Neuronal stem cell (in vitro differentiated cells): ENCODE measurements at regions not wholly inside any gene's neighbourhood (a gene's known extent, or its start where the extent isn't known, plus 50 kb on each side); places are given as distances from the start of the nearest gene placed in this dataset.

Experiments used
- DNase-seq: peaks from one replicate; pipeline ENCODE4 v3.0.0-alpha.2; 2013; ENCODE audit warnings: low spot score
- H2AFZ ChIP-seq: one replicate; pipeline ENCODE4 v1.6.1; 2013; ENCODE audit warnings: mild to moderate bottlenecking, low read length, inconsistent platforms
- H2AK5ac ChIP-seq: 2 replicates; pipeline ENCODE4 v1.6.1; 2013; ENCODE audit warnings: low read depth, mild to moderate bottlenecking, inconsistent platforms, low read length, moderate library complexity, mixed read lengths
- H2BK120ac ChIP-seq: 2 replicates; pipeline ENCODE4 v1.6.1; 2013; ENCODE audit warnings: low read depth, mild to moderate bottlenecking, inconsistent platforms, low read length, moderate library complexity, mixed read lengths
- H2BK12ac ChIP-seq: one replicate; pipeline ENCODE4 v1.6.1; 2013; ENCODE audit warnings: low read length, inconsistent platforms
- H2BK15ac ChIP-seq: 2 replicates; pipeline ENCODE4 v1.6.1; 2013; ENCODE audit warnings: mild to moderate bottlenecking, low read length, inconsistent platforms, mixed read lengths
- H2BK5ac ChIP-seq: one replicate; pipeline ENCODE4 v1.6.1; 2013; ENCODE audit warnings: inconsistent platforms, mild to moderate bottlenecking, low read length, moderate library complexity
- H3K14ac ChIP-seq: one replicate; pipeline ENCODE4 v1.6.1; 2013; ENCODE audit warnings: low read length, inconsistent platforms
- H3K18ac ChIP-seq: 2 replicates; pipeline ENCODE4 v1.6.1; 2013; ENCODE audit warnings: low read length, inconsistent platforms
- H3K23ac ChIP-seq: 2 replicates; pipeline ENCODE4 v1.6.1; 2013; ENCODE audit warnings: low read depth, mild to moderate bottlenecking, mixed read lengths, low read length, inconsistent platforms; ENCODE audit not compliant: poor library complexity
- H3K27ac ChIP-seq: replicated peaks from 3 replicates; pipeline ENCODE4 v1.5.1; 2013; ENCODE audit warnings: low read length, inconsistent platforms
- H3K27me3 ChIP-seq, 3 experiments: 2 replicates each; pipeline ENCODE4 v1.6.1; 2013; ENCODE audit warnings: low read length in 3 of 3, mild to moderate bottlenecking in 2 of 3, inconsistent platforms in 1 of 3, low read depth in 1 of 3, mixed read lengths in 1 of 3, moderate library complexity in 1 of 3; ENCODE audit not compliant: control insufficient read depth in 3 of 3, insufficient read depth in 3 of 3
- H3K36me3 ChIP-seq, 2 donors: replicated peaks in 1 of 2; 2 replicates each; pipeline ENCODE4 v1.6.1; 2013; ENCODE audit warnings: low read length in 2 of 2; ENCODE audit not compliant: control insufficient read depth in 2 of 2, insufficient read depth in 2 of 2
- H3K4ac ChIP-seq: 2 replicates; pipeline ENCODE4 v1.6.1; 2013; ENCODE audit warnings: inconsistent platforms, mild to moderate bottlenecking, low read length, moderate library complexity
- H3K4me1 ChIP-seq, 2 donors: 1 replicate in 1 of 2; 2 replicates in 1 of 2; pipeline ENCODE4 v1.6.1; 2013; ENCODE audit warnings: low read length in 2 of 2, low read depth in 1 of 2; ENCODE audit not compliant: control insufficient read depth in 2 of 2, insufficient read depth in 1 of 2
- H3K4me2 ChIP-seq: one replicate; pipeline ENCODE4 v1.6.1; 2013; ENCODE audit warnings: mild to moderate bottlenecking, low read length, inconsistent platforms; ENCODE audit not compliant: insufficient read depth, poor library complexity, severe bottlenecking
- H3K4me3 ChIP-seq, 2 donors: 2 replicates each; pipeline ENCODE4 v1.5.1; 2013; ENCODE audit warnings: low read length in 2 of 2, mild to moderate bottlenecking in 2 of 2, inconsistent platforms in 1 of 2, moderate library complexity in 1 of 2
- H3K79me1 ChIP-seq: one replicate; pipeline ENCODE4 v1.6.1; 2013; ENCODE audit warnings: low read depth, mild to moderate bottlenecking, inconsistent platforms, low read length, moderate library complexity
- H3K9ac ChIP-seq: one replicate; pipeline ENCODE4 v1.6.1; 2013; ENCODE audit warnings: mild to moderate bottlenecking, low read depth, low read length, inconsistent platforms; ENCODE audit not compliant: poor library complexity
- H3K9me3 ChIP-seq, 2 donors: replicated peaks in 1 of 2; 2 replicates each; pipeline versions ENCODE3 to v1.6.1; 2013; ENCODE audit warnings: low read length in 2 of 2, mild to moderate bottlenecking in 2 of 2, inconsistent platforms in 1 of 2, low read depth in 1 of 2, mixed read lengths in 1 of 2, moderate library complexity in 1 of 2; ENCODE audit not compliant: control insufficient read depth in 2 of 2, insufficient read depth in 1 of 2
- H4K8ac ChIP-seq: one replicate; pipeline ENCODE4 v1.6.1; 2013; ENCODE audit warnings: low read depth, mild to moderate bottlenecking, inconsistent platforms, low read length, moderate library complexity
- H4K91ac ChIP-seq: one replicate; pipeline ENCODE4 v1.6.1; 2013; ENCODE audit warnings: low read length, low read depth, mild to moderate bottlenecking, inconsistent platforms; ENCODE audit not compliant: poor library complexity
- WGBS, 2 donors: extraction: QIAGEN DNeasy Blood & Tissue Kit; methylation state at CpG; one replicate each; pipeline ENCODE4 v1.1.7; 2013; ENCODE audit warnings: missing lambda C conversion rate in 2 of 2, mixed read lengths in 1 of 2; ENCODE audit not compliant: insufficient read length in 2 of 2, insufficient replicate concordance in 1 of 2; ENCODE audit errors: extremely low coverage in 2 of 2; 5-methylcytosine and 5-hydroxymethylcytosine counted together

DNA sequence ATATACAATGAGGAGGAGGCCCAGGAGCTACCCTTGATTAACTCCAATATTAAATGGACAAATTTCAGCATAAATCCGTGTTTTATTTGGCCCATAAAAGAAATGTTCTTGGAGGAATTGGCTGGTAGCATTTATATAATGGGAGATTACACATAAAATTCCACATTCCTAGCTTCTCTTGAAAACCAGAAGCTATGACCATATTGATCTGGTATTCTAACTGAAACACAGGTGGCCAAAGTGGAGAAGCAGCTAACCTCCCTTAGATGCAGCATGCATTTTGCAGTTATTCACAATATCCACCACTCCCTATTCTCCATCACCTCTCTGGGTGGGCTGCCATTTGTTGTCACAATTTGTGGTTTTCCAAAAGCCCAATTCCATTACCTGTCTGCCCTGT is 148.8 kb upstream of the CACNA2D1 start:
- Histone ChIP-seq H2BK5ac (no peak overlapping the region), H3K27ac (no peak overlapping the region)

GRCh38 chr7:82579047-82579446 is 135.5 kb upstream of the CACNA2D1 start:
- no peak overlapping the region for H2BK5ac ChIP-seq
- no peak for DNase-seq
- peaks cover 0 to 4% (median 0%) of the 10 kb centered on the region in 3 experiments for H3K27me3 ChIP-seq
- no peak overlapping the region for H3K18ac ChIP-seq
- no peak overlapping the region for H4K91ac ChIP-seq
- no peak overlapping the region for H3K14ac ChIP-seq
- H2BK12ac ChIP-seq = no peak overlapping the region
- H3K27ac ChIP-seq = no peak overlapping the region
- no peaks in the 10 kb centered on the region for H3K36me3 ChIP-seq
- H3K9ac ChIP-seq = no peak overlapping the region
- no peak overlapping the region for H2BK15ac ChIP-seq
- WGBS, 2 donors = no CpG with 5 or more reads among the region's 3 CpGs
- H2AK5ac ChIP-seq = no peak overlapping the region
- no peak overlapping the region for H3K4ac ChIP-seq
- H4K8ac ChIP-seq = no peak overlapping the region
- no peak overlapping the region for H3K23ac ChIP-seq
- H2BK120ac ChIP-seq = no peak overlapping the region
- H2AFZ ChIP-seq = no peak overlapping the region
- no peaks in the 10 kb centered on the region for H3K79me1 ChIP-seq
- H3K4me1 ChIP-seq = no peaks in the 10 kb centered on the region
- H3K4me3 ChIP-seq = no peak overlapping the region
- H3K4me2 ChIP-seq = no peak overlapping the region
- no peaks in the 10 kb centered on the region for H3K9me3 ChIP-seq

More for the DNA sequence above, 148.8 kb upstream of the CACNA2D1 start:
- Histone ChIP-seq H3K9me3 (peaks cover 0 to 4% of the 10 kb centered on the region in 2 donors), H4K8ac (no peak overlapping the region), H2AK5ac (no peak overlapping the region), H2BK15ac (no peak overlapping the region), H3K23ac (no peak overlapping the region), H3K4me2 (no peak overlapping the region), H2BK12ac (no peak overlapping the region), H3K27me3 (no peaks in the 10 kb centered on the region), H2AFZ (no peak overlapping the region), H3K14ac (no peak overlapping the region), H3K18ac (no peak overlapping the region), H3K9ac (no peak overlapping the region), H3K4ac (no peak overlapping the region), H3K79me1 (no peaks in the 10 kb centered on the region), H2BK120ac (no peak overlapping the region), H3K4me1 (peaks cover 0 to 1% of the 10 kb centered on the region in 2 donors), H3K36me3 (no peaks in the 10 kb centered on the region), H3K4me3 (no peak overlapping the region), H4K91ac (no peak overlapping the region)
- no peak for DNase-seq
- no CpG with 5 or more reads among the region's 1 CpG for WGBS, 2 donors

GRCh38 chr7:82578430-82578829 is 134.9 kb upstream of the CACNA2D1 start:
- H3K14ac ChIP-seq = no peak overlapping the region
- no peak overlapping the region for H2AK5ac ChIP-seq
- no CpG with 5 or more reads among the region's 1 CpG for WGBS, 2 donors
- H3K4me1 ChIP-seq = no peaks in the 10 kb centered on the region
- no peaks in the 10 kb centered on the region for H3K79me1 ChIP-seq
- no peak overlapping the region for H2AFZ ChIP-seq
- no peak overlapping the region for H4K91ac ChIP-seq
- H3K4me3 ChIP-seq = no peak overlapping the region
- H2BK12ac ChIP-seq = no peak overlapping the region
- H2BK15ac ChIP-seq = no peak overlapping the region
- H3K18ac ChIP-seq = no peak overlapping the region
- H3K9ac ChIP-seq = no peak overlapping the region
- H2BK120ac ChIP-seq = no peak overlapping the region
- H3K27me3 ChIP-seq = peaks cover 0 to 4% (median 0%) of the 10 kb centered on the region in 3 experiments
- H3K9me3 ChIP-seq = no peaks in the 10 kb centered on the region
- no peak overlapping the region for H3K27ac ChIP-seq
- no peak overlapping the region for H2BK5ac ChIP-seq
- H3K4ac ChIP-seq = no peak overlapping the region
- no peak for DNase-seq
- H3K36me3 ChIP-seq = no peaks in the 10 kb centered on the region
- H3K23ac ChIP-seq = no peak overlapping the region
- H4K8ac ChIP-seq = no peak overlapping the region
- H3K4me2 ChIP-seq = no peak overlapping the region

GRCh38 chr7:82572195-82572880 is 128.8 kb upstream of the CACNA2D1 start:
- no peak overlapping the region for H3K4me3 ChIP-seq
- H3K4me2 ChIP-seq = no peak overlapping the region
- no peak overlapping the region for H3K4ac ChIP-seq
- H2BK120ac ChIP-seq = no peak overlapping the region
- no peak overlapping the region for H4K8ac ChIP-seq
- H2BK12ac ChIP-seq = no peak overlapping the region
- H3K27ac ChIP-seq = no peak overlapping the region
- peak overlapping the region; percentile 66 for H2AFZ ChIP-seq
- H3K9ac ChIP-seq = no peak overlapping the region
- no peak overlapping the region for H4K91ac ChIP-seq
- no peaks in the 10 kb centered on the region for H3K4me1 ChIP-seq
- no peaks in the 10 kb centered on the region for H3K79me1 ChIP-seq
- H2BK5ac ChIP-seq = no peak overlapping the region
- H2BK15ac ChIP-seq = no peak overlapping the region
- no CpG with 5 or more reads among the region's 9 CpGs for WGBS, 2 donors
- no peak overlapping the region for H3K23ac ChIP-seq
- no peak overlapping the region for H3K14ac ChIP-seq
- no peak overlapping the region for H3K18ac ChIP-seq
- H2AK5ac ChIP-seq = no peak overlapping the region
- H3K36me3 ChIP-seq = no peaks in the 10 kb centered on the region
- peak; percentile 87 for DNase-seq
- peaks cover 0 to 4% (median 0%) of the 10 kb centered on the region in 3 experiments for H3K27me3 ChIP-seq
- H3K9me3 ChIP-seq = no peaks in the 10 kb centered on the region
